ENCODE measurements at regions not wholly inside any gene's neighbourhood (a gene's known extent, or its start where the extent isn't known, plus 50 kb on each side); places are given as distances from the start of the nearest gene placed in this dataset.

GRCh38 chr9:110006657-110007056 lies 201.3 kb downstream of the C9orf152 start:
- TF ChIP-seq CTCF (IDR thresholded peaks at IDR 0.05) (no peak), EZH2 (IDR thresholded peaks at IDR 0.05; ENCODE audit: borderline replicate concordance, insufficient read depth, low read depth, low read length, poor library complexity, severe bottlenecking) (no peak)

Data from B cell (primary cell).